Psoas muscle (tissue), 7 donors: ENCODE measurements at regions not wholly inside any gene's neighbourhood (a gene's known extent, or its start where the extent isn't known, plus 50 kb on each side); places are given as distances from the start of the nearest gene placed in this dataset.

Experiments used
- ATAC-seq, 4 donors: fragments of 200-7000 bp; cut with Tn5 transposase; one replicate each; pipeline ENCODE4 v1.9.1; 2020; ENCODE audit warnings: moderate library complexity in 3 of 4, mild to moderate bottlenecking in 2 of 4
- DNase-seq, 2 donors: peaks; one replicate each; pipeline ENCODE4 v3.0.0-alpha.2; 2020
- H3K27ac ChIP-seq: fragments of 200-600 bp; one replicate; pipeline ENCODE4 v1.8.0; 2022
- H3K27me3 ChIP-seq, 3 donors: fragments of 200-600 bp in 1 of 3; one replicate each; pipeline versions ENCODE4 v1.6.1 to v1.8.0; 2013 to 2022; ENCODE audit warnings: low read length in 2 of 3, mild to moderate bottlenecking in 2 of 3, moderate library complexity in 1 of 3; ENCODE audit not compliant: insufficient read depth in 3 of 3
- H3K36me3 ChIP-seq, 2 donors: fragments of 200-600 bp in 1 of 2; one replicate each; pipeline versions ENCODE4 v1.6.1 to v1.8.0; 2013 to 2022; ENCODE audit warnings: low read depth in 1 of 2, mild to moderate bottlenecking in 1 of 2, moderate library complexity in 1 of 2; ENCODE audit not compliant: insufficient read depth in 1 of 2
- H3K4me1 ChIP-seq: fragments of 200-600 bp; one replicate; pipeline ENCODE4 v1.8.0; 2022
- H3K4me3 ChIP-seq: fragments of 200-600 bp; one replicate; pipeline ENCODE4 v1.8.0; 2022; ENCODE audit warnings: mild to moderate bottlenecking
- H3K9me3 ChIP-seq: fragments of 200-600 bp; one replicate; pipeline ENCODE4 v1.8.0; 2022
- WGBS, 3 donors: extraction: QIAGEN DNeasy Blood & Tissue Kit; methylation state at CpG; one replicate each; pipeline versions ENCODE4 v1.1.6 to v1.1.7; 2013; 5-methylcytosine and 5-hydroxymethylcytosine counted together
- intact Hi-C, 2 donors: fragments of 100-400 bp; cut with DNase I; formaldehyde crosslinking; loops; one replicate each; pipeline versions ENCODE4 v1.11.0 to v1.14.2; 2022
- TF ChIP-seq, protein P1 (sequence below): fragments of 200-600 bp; IDR thresholded peaks from one replicate; pipeline ENCODE4 v1.8.0; 2022; ENCODE audit warnings: antibody characterized with exemption
- donor health status: healthy with polysubstance abuse.
- donor health status: DM: no; HTN: no; CAD: no; lungs with moderate emphysema.
- donor health status: Bipolar disorder and iron deficiency.
- donor health status: healthy.
- donor health status: DM: yes; HTN: yes; CAD: no.
- donor health status: DM: no; HTN: no; CAD: no.
- donor health status: DM: yes; HTN: yes; CAD: no.

- H3K36me3 ChIP-seq: no peaks in the 10 kb centered on the region
- no peak overlapping the region for H3K4me3 ChIP-seq
- no peaks in the 10 kb centered on the region for H3K4me1 ChIP-seq
- TF ChIP-seq, protein P1, sequence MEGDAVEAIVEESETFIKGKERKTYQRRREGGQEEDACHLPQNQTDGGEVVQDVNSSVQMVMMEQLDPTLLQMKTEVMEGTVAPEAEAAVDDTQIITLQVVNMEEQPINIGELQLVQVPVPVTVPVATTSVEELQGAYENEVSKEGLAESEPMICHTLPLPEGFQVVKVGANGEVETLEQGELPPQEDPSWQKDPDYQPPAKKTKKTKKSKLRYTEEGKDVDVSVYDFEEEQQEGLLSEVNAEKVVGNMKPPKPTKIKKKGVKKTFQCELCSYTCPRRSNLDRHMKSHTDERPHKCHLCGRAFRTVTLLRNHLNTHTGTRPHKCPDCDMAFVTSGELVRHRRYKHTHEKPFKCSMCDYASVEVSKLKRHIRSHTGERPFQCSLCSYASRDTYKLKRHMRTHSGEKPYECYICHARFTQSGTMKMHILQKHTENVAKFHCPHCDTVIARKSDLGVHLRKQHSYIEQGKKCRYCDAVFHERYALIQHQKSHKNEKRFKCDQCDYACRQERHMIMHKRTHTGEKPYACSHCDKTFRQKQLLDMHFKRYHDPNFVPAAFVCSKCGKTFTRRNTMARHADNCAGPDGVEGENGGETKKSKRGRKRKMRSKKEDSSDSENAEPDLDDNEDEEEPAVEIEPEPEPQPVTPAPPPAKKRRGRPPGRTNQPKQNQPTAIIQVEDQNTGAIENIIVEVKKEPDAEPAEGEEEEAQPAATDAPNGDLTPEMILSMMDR: no peak
- no peak overlapping the region for H3K27ac ChIP-seq
- WGBS, 3 donors: 98 to 99% (median 98%) methylated on average over 2 of the region's 2 CpGs
- intact Hi-C loops: no loop called here
- ATAC-seq: no peak
- H3K27me3 ChIP-seq: no peaks in the 10 kb centered on the region
- H3K9me3 ChIP-seq: peaks cover 85% of the 10 kb centered on the region
- no peak for DNase-seq
These were observed 127.7 kb upstream of the ZNF267 start for GRCh38 chr16:31745900-31746299.

- ATAC-seq (no peak), DNase-seq (no peak)
- no peak overlapping the region for H3K27ac ChIP-seq
- 91 to 97% (median 96%) methylated on average over 7 of the region's 7 CpGs for WGBS, 3 donors
- no peaks in the 10 kb centered on the region for H3K27me3 ChIP-seq
- H3K9me3 ChIP-seq: peaks cover 96% of the 10 kb centered on the region
- H3K4me3 ChIP-seq: no peak overlapping the region
- TF ChIP-seq, protein P1: no peak
- intact Hi-C loops: no loop called here
- peaks cover 0 to 21% of the 10 kb centered on the region in 2 donors for H3K36me3 ChIP-seq
- no peaks in the 10 kb centered on the region for H3K4me1 ChIP-seq
These were observed 118.5 kb upstream of the ZNF267 start for GRCh38 chr16:31754998-31755615.

GRCh38 chr16:31764103-31764502 lies 109.5 kb upstream of the ZNF267 start:
- DNase-seq: no peak
- Histone ChIP-seq H3K9me3 (peaks cover 81% of the 10 kb centered on the region), H3K4me1 (no peaks in the 10 kb centered on the region), H3K4me3 (no peak overlapping the region), H3K27ac (no peak overlapping the region), H3K27me3 (no peaks in the 10 kb centered on the region), H3K36me3 (peaks cover 0 to 4% of the 10 kb centered on the region in 2 donors)
- ATAC-seq: no peak
- TF ChIP-seq, protein P1: no peak
- 95 to 100% (median 98%) methylated on average over 2 of the region's 2 CpGs for WGBS, 3 donors
- intact Hi-C loops: no loop called here

DNA sequence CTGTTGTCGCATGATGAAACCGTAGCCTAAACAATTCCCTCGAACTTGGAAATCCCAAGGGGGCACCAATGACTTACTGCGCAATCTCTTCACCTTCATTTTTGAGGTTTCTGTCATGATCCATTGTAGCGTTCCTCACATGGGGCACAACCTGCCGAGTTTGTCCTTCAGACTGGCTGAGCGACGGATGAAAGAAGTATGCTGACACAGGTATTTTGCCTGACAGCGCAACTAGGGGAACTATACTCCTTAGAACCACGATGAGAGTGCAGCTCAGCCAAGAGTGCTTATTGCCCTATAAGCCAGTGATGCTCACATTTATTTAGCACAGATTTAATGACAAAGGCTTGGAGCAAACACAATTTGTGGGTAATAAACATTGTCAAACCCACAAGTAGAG lies 106.3 kb upstream of the ZNF267 start:
- TF ChIP-seq, protein P1: no peak
- Histone ChIP-seq H3K9me3 (peaks cover 86% of the 10 kb centered on the region), H3K27ac (no peak overlapping the region), H3K27me3 (no peaks in the 10 kb centered on the region), H3K36me3 (peaks cover 0 to 4% of the 10 kb centered on the region in 2 donors), H3K4me3 (no peak overlapping the region), H3K4me1 (no peaks in the 10 kb centered on the region)
- no peak for ATAC-seq
- DNase-seq: no peak
- intact Hi-C loops: no loop called here
- 93 to 96% (median 95%) methylated on average over 10 of the region's 10 CpGs for WGBS, 3 donors

- 90 to 100% (median 96%) methylated on average over 1 of the region's 1 CpG for WGBS, 3 donors
- Histone ChIP-seq H3K4me3 (no peak overlapping the region), H3K4me1 (no peaks in the 10 kb centered on the region), H3K27ac (no peak overlapping the region), H3K9me3 (peaks cover 82% of the 10 kb centered on the region), H3K36me3 (no peaks in the 10 kb centered on the region), H3K27me3 (no peaks in the 10 kb centered on the region)
- DNase-seq: no peak
- intact Hi-C loops: no loop called here
- TF ChIP-seq, protein P1: no peak
- no peak for ATAC-seq
These were observed 93.3 kb upstream of the ZNF267 start for GRCh38 chr16:31780342-31780741.
